ENCODE measurements at regions not wholly inside any gene's neighbourhood (a gene's known extent, or its start where the extent isn't known, plus 50 kb on each side); places are given as distances from the start of the nearest gene placed in this dataset.

GRCh38 chr9:75229605-75230332, 141.5 kb downstream of the OSTF1 start:
- H3K36me3 ChIP-seq = no peaks in the 10 kb centered on the region
- H3K4me1 ChIP-seq = no peaks in the 10 kb centered on the region
- TF ChIP-seq POLR2A (IDR thresholded peaks at IDR 0.05) = no peak
- TF ChIP-seq CTCF (IDR thresholded peaks at IDR 0.05 in 4 of 5, conservative IDR thresholded peaks at IDR 0.05 in 1 of 5) = no peak
- no peaks in the 10 kb centered on the region for H3K27me3 ChIP-seq
- intact Hi-C loops (cut with DNase I; ENCODE audit: low total_unique reads) (no loop called here), in situ Hi-C loops (cut with MboI; ENCODE audit: low sequenced_read_pairs in 4 of 4) (no loop called here)
- H3K27ac ChIP-seq = no peak overlapping the region
- no peaks in the 10 kb centered on the region for H3K9me3 ChIP-seq
- ATAC-seq (no peak), DNase-seq (no peak)
- H3K4me3 ChIP-seq = no peak overlapping the region

- in situ Hi-C loops (cut with MboI; ENCODE audit: low sequenced_read_pairs in 4 of 4) = no loop called here
- TF ChIP-seq POLR2A (IDR thresholded peaks at IDR 0.05) = no peak
- TF ChIP-seq CTCF (IDR thresholded peaks at IDR 0.05 in 4 of 5, conservative IDR thresholded peaks at IDR 0.05 in 1 of 5) = no peak
- Histone ChIP-seq H3K9me3 (no peaks in the 10 kb centered on the region), H3K36me3 (no peaks in the 10 kb centered on the region), H3K4me1 (no peaks in the 10 kb centered on the region), H3K27ac (no peak overlapping the region), H3K4me3 (no peak overlapping the region), H3K27me3 (no peaks in the 10 kb centered on the region)
- intact Hi-C loops (cut with DNase I; ENCODE audit: low total_unique reads) = no loop called here
- ATAC-seq (no peak), DNase-seq (no peak)
Measured at GRCh38 chr9:75230469-75230868, 142.2 kb downstream of the OSTF1 start.

- no peaks in the 10 kb centered on the region for H3K9me3 ChIP-seq
- in situ Hi-C loops (cut with MboI; ENCODE audit: low sequenced_read_pairs in 4 of 4) (no loop called here), intact Hi-C loops (cut with DNase I; ENCODE audit: low total_unique reads) (no loop called here)
- no peaks in the 10 kb centered on the region for H3K36me3 ChIP-seq
- H3K4me3 ChIP-seq = no peak overlapping the region
- H3K4me1 ChIP-seq = no peaks in the 10 kb centered on the region
- no peak for TF ChIP-seq POLR2A (IDR thresholded peaks at IDR 0.05)
- TF ChIP-seq CTCF (IDR thresholded peaks at IDR 0.05 in 4 of 5, conservative IDR thresholded peaks at IDR 0.05 in 1 of 5) = no peak
- no peak overlapping the region for H3K27ac ChIP-seq
- H3K27me3 ChIP-seq = no peaks in the 10 kb centered on the region
- DNase-seq (no peak), ATAC-seq (no peak)
Measured at GRCh38 chr9:75231167-75231566, 142.9 kb downstream of the OSTF1 start.

GRCh38 chr9:75233011-75233410, 144.7 kb downstream of the OSTF1 start:
- in situ Hi-C loops (cut with MboI; ENCODE audit: low sequenced_read_pairs in 4 of 4) (no loop called here), intact Hi-C loops (cut with DNase I; ENCODE audit: low total_unique reads) (no loop called here)
- no peaks in the 10 kb centered on the region for H3K4me1 ChIP-seq
- H3K4me3 ChIP-seq = no peak overlapping the region
- no peak for DNase-seq
- H3K27me3 ChIP-seq = no peaks in the 10 kb centered on the region
- TF ChIP-seq POLR2A (IDR thresholded peaks at IDR 0.05) = no peak
- TF ChIP-seq CTCF (IDR thresholded peaks at IDR 0.05 in 4 of 5, conservative IDR thresholded peaks at IDR 0.05 in 1 of 5) = no peak
- H3K36me3 ChIP-seq = no peaks in the 10 kb centered on the region
- no peak overlapping the region for H3K27ac ChIP-seq
- H3K9me3 ChIP-seq = no peaks in the 10 kb centered on the region
- ATAC-seq = no peak

- no peaks in the 10 kb centered on the region for H3K4me1 ChIP-seq
- intact Hi-C loops (cut with DNase I; ENCODE audit: low total_unique reads) (no loop called here), in situ Hi-C loops (cut with MboI; ENCODE audit: low sequenced_read_pairs in 4 of 4) (no loop called here)
- no peaks in the 10 kb centered on the region for H3K27me3 ChIP-seq
- TF ChIP-seq POLR2A (IDR thresholded peaks at IDR 0.05) = no peak
- no peak overlapping the region for H3K4me3 ChIP-seq
- DNase-seq (no peak), ATAC-seq (no peak)
- H3K27ac ChIP-seq = no peak overlapping the region
- no peaks in the 10 kb centered on the region for H3K9me3 ChIP-seq
- H3K36me3 ChIP-seq = no peaks in the 10 kb centered on the region
Measured at GRCh38 chr9:75235632-75236031, 147.3 kb downstream of the OSTF1 start.
